MCF 10A (cell line): ENCODE measurements at regions not wholly inside any gene's neighbourhood (a gene's known extent, or its start where the extent isn't known, plus 50 kb on each side); places are given as distances from the start of the nearest gene placed in this dataset.
"Not testable (repeated sequence)": the region's sequence is repeated elsewhere in the genome, so short reads cannot be mapped to it uniquely, and the experiment has no call there.

Experiments used
- BruUV-seq: library from RNA; stranded (reverse); fragments of 400-500 nt; replicated peaks from 2 replicates; lab custom pipeline; 2021; lab: Mats Ljungman, UMichigan
- CTCF ChIA-PET: fragments of 300-600 bp; sonication (Branson Sonifier 250); formaldehyde crosslinking; extraction: SDS; loops from one replicate; lab custom pipeline; 2021; ENCODE audit warnings: antibody characterized with exemption, inconsistent platforms; lab: Yijun Ruan, JAX
- POLR2A ChIA-PET: fragments of 300-600, 350-650 bp; sonication (Branson Sonifier 250); formaldehyde crosslinking; extraction: SDS; loops from one replicate; lab custom pipeline; 2020; ENCODE audit warnings: antibody characterized with exemption, inconsistent platforms; lab: Yijun Ruan, JAX
- DNase-seq: peaks from one replicate; pipeline ENCODE4 v3.0.0-alpha.2; 2018; ENCODE audit not compliant: unreplicated experiment
- H3K27ac Mint-ChIP-seq: one replicate; pipeline ENCODE4 v1.8.0; 2022; ENCODE audit warnings: mild to moderate bottlenecking, low read depth, mixed read lengths; ENCODE audit not compliant: unreplicated experiment
- H3K27me3 Mint-ChIP-seq: one replicate; pipeline ENCODE4 v1.8.0; 2022; ENCODE audit warnings: mixed read lengths; ENCODE audit not compliant: insufficient read depth, unreplicated experiment
- H3K36me3 Mint-ChIP-seq: one replicate; pipeline ENCODE4 v1.8.0; 2022; ENCODE audit warnings: mild to moderate bottlenecking, moderate library complexity, mixed read lengths; ENCODE audit not compliant: insufficient read depth, unreplicated experiment
- H3K4me1 Mint-ChIP-seq: one replicate; pipeline ENCODE4 v1.8.0; 2022; ENCODE audit warnings: mixed read lengths; ENCODE audit not compliant: insufficient read depth, unreplicated experiment
- H3K4me3 Mint-ChIP-seq: one replicate; pipeline ENCODE4 v1.8.0; 2022; ENCODE audit warnings: mild to moderate bottlenecking, moderate library complexity, mixed read lengths; ENCODE audit not compliant: unreplicated experiment
- H3K9me3 Mint-ChIP-seq: one replicate; pipeline ENCODE4 v1.8.0; 2022; ENCODE audit warnings: mixed read lengths; ENCODE audit not compliant: unreplicated experiment
- intact Hi-C: fragments of 100-400 bp; cut with micrococcal nuclease; formaldehyde crosslinking; loops from 2 replicates; pipeline ENCODE4 v1.14.1; 2022
- TF ChIP-seq, protein P1 (sequence below): fragments of 200-600 bp; IDR thresholded peaks from one replicate; pipeline ENCODE4 v1.8.0; 2022; ENCODE audit warnings: antibody characterized with exemption, mild to moderate bottlenecking; ENCODE audit not compliant: unreplicated experiment

DNA sequence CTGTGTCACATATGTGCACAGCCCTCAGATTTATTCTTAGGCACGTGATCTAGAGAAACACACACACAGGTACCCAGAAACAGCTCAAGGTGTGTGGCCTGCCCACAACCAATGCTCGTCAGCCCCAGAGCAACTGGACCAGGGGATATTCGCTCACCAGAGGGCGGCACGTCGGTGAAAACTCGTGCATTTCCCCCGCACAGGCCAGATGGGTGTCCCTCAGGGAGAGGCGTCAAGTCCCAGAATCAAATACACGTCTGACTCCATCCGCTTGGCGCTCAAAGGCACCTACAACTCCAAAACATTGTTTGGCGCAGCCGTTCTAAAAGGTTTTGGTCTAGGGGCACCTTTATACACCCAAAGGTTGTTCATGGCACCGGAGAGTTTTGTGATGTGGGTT is 429.0 kb downstream of the BRD1 start:
- BruUV-seq, result no TSS peak
- no peaks in the 10 kb centered on the region for H3K27me3 Mint-ChIP-seq
- no peaks in the 10 kb centered on the region for H3K4me1 Mint-ChIP-seq
- peaks cover 20% of the 10 kb centered on the region for H3K9me3 Mint-ChIP-seq
- POLR2A ChIA-PET, result no interaction called here
- no peaks in the 10 kb centered on the region for H3K36me3 Mint-ChIP-seq
- TF ChIP-seq, protein P1, sequence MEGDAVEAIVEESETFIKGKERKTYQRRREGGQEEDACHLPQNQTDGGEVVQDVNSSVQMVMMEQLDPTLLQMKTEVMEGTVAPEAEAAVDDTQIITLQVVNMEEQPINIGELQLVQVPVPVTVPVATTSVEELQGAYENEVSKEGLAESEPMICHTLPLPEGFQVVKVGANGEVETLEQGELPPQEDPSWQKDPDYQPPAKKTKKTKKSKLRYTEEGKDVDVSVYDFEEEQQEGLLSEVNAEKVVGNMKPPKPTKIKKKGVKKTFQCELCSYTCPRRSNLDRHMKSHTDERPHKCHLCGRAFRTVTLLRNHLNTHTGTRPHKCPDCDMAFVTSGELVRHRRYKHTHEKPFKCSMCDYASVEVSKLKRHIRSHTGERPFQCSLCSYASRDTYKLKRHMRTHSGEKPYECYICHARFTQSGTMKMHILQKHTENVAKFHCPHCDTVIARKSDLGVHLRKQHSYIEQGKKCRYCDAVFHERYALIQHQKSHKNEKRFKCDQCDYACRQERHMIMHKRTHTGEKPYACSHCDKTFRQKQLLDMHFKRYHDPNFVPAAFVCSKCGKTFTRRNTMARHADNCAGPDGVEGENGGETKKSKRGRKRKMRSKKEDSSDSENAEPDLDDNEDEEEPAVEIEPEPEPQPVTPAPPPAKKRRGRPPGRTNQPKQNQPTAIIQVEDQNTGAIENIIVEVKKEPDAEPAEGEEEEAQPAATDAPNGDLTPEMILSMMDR, result no peak
- H3K4me3 Mint-ChIP-seq, result no peak overlapping the region
- no peak overlapping the region for H3K27ac Mint-ChIP-seq
- intact Hi-C loops, result no loop called here
- no peak for DNase-seq
- CTCF ChIA-PET, result no interaction called here

DNA sequence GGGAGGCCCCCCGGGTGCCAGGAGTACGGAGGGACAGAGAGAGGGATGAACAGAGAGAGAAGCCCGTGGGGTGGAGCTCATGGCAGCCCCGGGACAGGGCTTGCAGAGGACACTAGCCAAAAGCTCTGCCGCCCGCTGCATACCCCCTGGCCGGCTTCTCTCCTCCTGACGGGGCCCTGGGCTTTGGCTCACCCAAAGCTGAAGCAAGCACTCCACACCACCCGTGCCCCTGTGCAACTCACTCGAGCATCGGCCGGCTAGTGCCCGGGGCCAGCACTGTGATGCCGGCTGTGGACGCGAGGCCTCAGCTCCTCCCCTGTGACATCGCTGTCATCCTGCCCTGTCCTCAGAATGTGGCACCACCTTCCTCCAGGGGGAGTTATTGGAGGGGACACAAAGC is 429.6 kb downstream of the BRD1 start:
- no peak for DNase-seq
- Mint-ChIP-seq H3K27me3 (no peaks in the 10 kb centered on the region), H3K27ac (no peak overlapping the region), H3K36me3 (no peaks in the 10 kb centered on the region), H3K4me1 (no peaks in the 10 kb centered on the region), H3K9me3 (peaks cover 15% of the 10 kb centered on the region), H3K4me3 (no peak overlapping the region)
- no TSS peak for BruUV-seq
- TF ChIP-seq, protein P1, result no peak
- POLR2A ChIA-PET, result no interaction called here
- intact Hi-C loops, result no loop called here
- CTCF ChIA-PET, result no interaction called here

DNA sequence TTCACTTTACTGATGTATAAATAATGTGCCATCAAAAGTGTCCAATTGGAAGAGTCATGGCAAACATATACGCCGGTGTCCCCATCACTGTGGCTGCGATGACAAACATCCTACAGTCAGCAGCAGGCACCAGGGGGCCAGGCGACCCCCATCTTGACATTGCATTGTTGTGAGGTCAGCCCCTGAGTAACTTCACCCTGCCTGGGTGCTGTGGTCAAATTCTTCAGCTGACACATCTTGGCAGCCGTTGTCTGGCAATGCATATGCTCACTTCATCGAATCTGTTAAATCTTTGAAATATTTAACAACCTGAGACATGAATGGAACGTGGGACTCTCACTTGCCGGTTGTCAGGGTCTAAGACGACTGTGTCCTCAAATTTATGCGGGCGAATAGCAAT is 430.9 kb downstream of the BRD1 start:
- no peak overlapping the region for H3K4me3 Mint-ChIP-seq
- no peaks in the 10 kb centered on the region for H3K36me3 Mint-ChIP-seq
- no peaks in the 10 kb centered on the region for H3K4me1 Mint-ChIP-seq
- no peaks in the 10 kb centered on the region for H3K27me3 Mint-ChIP-seq
- no peak for DNase-seq
- CTCF ChIA-PET, result no interaction called here
- H3K9me3 Mint-ChIP-seq, result peaks cover 14% of the 10 kb centered on the region
- BruUV-seq, result no TSS peak
- intact Hi-C loops, result no loop called here
- POLR2A ChIA-PET, result no interaction called here
- no peak overlapping the region for H3K27ac Mint-ChIP-seq
- TF ChIP-seq, protein P1, result no peak

DNA sequence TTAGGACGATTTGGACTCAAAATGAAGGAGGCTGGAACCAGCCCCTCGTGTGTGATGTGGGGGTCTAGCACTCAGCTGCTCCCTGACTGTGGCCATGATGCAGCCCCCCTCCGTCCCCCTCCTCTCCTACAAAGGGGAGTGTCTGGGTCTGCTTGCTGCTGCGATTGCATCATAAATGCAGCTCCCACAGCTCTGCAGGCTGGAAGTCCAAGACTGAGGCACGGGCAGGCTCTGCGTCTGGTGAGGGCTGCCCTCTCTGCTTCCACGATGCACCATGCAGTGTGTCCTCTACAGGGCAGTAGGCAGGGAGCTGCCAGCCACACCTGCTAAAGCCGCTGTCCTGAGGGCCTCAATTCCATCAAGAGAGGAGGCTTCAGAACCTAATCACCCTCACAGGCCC is 432.1 kb downstream of the BRD1 start:
- no peaks in the 10 kb centered on the region for H3K36me3 Mint-ChIP-seq
- peaks cover 16% of the 10 kb centered on the region for H3K9me3 Mint-ChIP-seq
- H3K4me3 Mint-ChIP-seq, result no peak overlapping the region
- no peaks in the 10 kb centered on the region for H3K4me1 Mint-ChIP-seq
- BruUV-seq, result no TSS peak
- DNase-seq, result no peak
- TF ChIP-seq, protein P1, result no peak
- H3K27ac Mint-ChIP-seq, result no peak overlapping the region
- ChIA-PET POLR2A (no interaction called here), CTCF (no interaction called here)
- intact Hi-C loops, result no loop called here
- no peaks in the 10 kb centered on the region for H3K27me3 Mint-ChIP-seq

DNA sequence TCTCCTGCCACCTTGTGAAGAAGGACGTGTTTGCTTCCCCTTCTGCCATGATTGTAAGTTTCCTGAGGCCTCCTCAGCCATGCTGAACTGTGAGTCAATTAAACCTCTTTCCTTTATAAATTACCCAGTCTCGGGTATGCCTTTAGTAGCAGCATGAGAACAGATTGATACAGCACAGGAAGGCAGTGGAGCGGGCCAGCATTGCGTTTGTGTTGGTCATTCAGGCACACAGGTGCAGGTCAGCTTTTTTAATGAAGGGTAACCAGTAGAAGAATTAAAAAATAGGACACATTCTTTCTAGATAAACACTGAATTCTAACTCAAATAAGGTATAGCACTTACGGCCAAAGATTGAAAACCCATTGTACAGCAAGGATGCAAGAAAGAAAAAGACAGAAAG is 432.6 kb downstream of the BRD1 start:
- intact Hi-C loops, H3K27ac Mint-ChIP-seq, POLR2A ChIA-PET: not testable (repeated sequence)

More for the DNA sequence above, 432.6 kb downstream of the BRD1 start:
- H3K27me3 Mint-ChIP-seq, H3K4me1 Mint-ChIP-seq, CTCF ChIA-PET, DNase-seq, BruUV-seq, H3K4me3 Mint-ChIP-seq, H3K36me3 Mint-ChIP-seq: not testable (repeated sequence)
- peaks cover 22% of the 10 kb centered on the region for H3K9me3 Mint-ChIP-seq
